Fibroblast of lung (primary cell): ENCODE measurements at regions not wholly inside any gene's neighbourhood (a gene's known extent, or its start where the extent isn't known, plus 50 kb on each side); places are given as distances from the start of the nearest gene placed in this dataset.

Experiments used
- EZH2 ChIP-seq: IDR thresholded peaks from 2 replicates; pipeline ENCODE4 v1.5.1; 2012; ENCODE audit warnings: low read length, control low read depth, mild to moderate bottlenecking; ENCODE audit errors: missing control alignments
- TF ChIP-seq, protein P1 (sequence below), 2 donors: IDR thresholded peaks in 1 of 2; conservative IDR thresholded peaks in 1 of 2; 1 replicate in 1 of 2; 2 replicates in 1 of 2; pipeline ENCODE4 v1.5.1; 2011 to 2012; ENCODE audit warnings: low read length in 2 of 2, control low read depth in 1 of 2, inconsistent platforms in 1 of 2, low read depth in 1 of 2, mild to moderate bottlenecking in 1 of 2

DNA sequence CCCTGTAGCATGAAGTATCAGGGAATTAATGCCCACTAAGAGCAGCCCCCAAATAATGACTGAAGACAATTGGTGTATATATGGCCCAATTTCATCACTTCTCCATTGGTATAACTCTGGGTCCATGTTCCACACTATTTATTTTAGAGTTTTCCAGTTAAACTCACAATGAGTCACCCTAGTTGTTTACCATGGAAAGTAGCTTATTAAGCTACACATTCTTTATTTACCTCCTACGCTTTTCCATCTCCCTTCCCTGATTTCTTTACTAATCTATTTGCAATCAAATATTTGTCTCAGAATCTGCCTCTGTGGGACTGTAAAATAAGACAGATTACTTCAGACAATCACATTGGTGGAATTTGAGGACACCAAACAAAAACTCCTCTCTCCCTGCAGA, 655.6 kb downstream of the SORCS1 start:
- TF ChIP-seq, protein P1, sequence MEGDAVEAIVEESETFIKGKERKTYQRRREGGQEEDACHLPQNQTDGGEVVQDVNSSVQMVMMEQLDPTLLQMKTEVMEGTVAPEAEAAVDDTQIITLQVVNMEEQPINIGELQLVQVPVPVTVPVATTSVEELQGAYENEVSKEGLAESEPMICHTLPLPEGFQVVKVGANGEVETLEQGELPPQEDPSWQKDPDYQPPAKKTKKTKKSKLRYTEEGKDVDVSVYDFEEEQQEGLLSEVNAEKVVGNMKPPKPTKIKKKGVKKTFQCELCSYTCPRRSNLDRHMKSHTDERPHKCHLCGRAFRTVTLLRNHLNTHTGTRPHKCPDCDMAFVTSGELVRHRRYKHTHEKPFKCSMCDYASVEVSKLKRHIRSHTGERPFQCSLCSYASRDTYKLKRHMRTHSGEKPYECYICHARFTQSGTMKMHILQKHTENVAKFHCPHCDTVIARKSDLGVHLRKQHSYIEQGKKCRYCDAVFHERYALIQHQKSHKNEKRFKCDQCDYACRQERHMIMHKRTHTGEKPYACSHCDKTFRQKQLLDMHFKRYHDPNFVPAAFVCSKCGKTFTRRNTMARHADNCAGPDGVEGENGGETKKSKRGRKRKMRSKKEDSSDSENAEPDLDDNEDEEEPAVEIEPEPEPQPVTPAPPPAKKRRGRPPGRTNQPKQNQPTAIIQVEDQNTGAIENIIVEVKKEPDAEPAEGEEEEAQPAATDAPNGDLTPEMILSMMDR (conservative IDR thresholded peaks at IDR 0.05 in 1 of 2, IDR thresholded peaks at IDR 0.05 in 1 of 2; ENCODE audit: low read depth in 1 of 2, low read length in 2 of 2): no peak
- TF ChIP-seq EZH2: no peak
